ENCODE measurements at regions not wholly inside any gene's neighbourhood (a gene's known extent, or its start where the extent isn't known, plus 50 kb on each side); places are given as distances from the start of the nearest gene placed in this dataset.

DNA sequence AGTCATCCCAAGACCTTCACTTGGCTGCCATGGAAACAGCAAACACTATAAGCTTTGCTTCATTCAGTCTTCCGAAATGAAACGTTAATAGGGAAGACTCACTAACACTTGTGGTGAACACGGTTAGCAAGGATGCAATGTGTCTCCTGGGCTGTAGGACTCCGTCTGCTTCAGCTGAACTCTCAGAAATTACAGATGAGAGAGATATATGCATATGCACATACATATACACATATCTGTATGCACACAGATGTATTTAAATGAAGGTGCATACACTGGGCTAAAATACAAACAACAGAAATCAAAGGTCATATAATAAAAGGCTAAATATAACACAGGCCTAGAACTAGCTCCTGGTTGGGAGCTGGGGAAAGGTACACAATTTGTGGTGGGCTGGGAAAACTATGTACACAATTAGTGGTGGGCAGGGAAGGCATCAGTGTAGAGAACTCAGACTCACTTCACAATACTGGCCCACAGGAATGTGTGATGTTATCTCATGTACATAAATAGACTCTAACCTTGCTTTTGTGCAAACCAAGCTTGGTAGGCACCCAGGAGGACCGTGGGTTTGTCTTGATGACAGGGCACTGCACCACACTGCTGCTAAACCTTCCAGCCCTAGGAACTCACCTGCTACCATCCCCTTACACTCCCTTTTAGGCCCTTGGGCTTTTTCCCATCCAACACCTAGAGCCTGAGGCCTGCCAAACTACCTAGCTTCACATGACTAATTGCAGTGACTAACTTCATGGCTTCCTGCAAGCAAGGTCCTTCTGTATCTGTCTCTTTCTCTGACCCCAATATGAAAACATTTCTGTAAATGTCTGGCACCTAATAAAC lies 873.1 kb downstream of the NSUN3 start:
- no peak overlapping the region for H3K18ac ChIP-seq (ENCODE audit: extremely low read depth, low read length)
- H4K8ac ChIP-seq (ENCODE audit: extremely low read depth, insufficient read depth, low read length): no peak overlapping the region
- H2BK120ac ChIP-seq (replicated peaks; ENCODE audit: low read depth, low read length): no peak overlapping the region
- H4K5ac ChIP-seq (ENCODE audit: insufficient read length, low read depth, low read length): no peak overlapping the region
- no peaks in the 10 kb centered on the region for H3K79me1 ChIP-seq (ENCODE audit: low read depth, low read length)
- H4K91ac ChIP-seq (replicated peaks; ENCODE audit: insufficient read length, low read length): no peak overlapping the region
- 95% methylated on average over 5 of the region's 5 CpGs; no CpG with 5 or more reads in 1 of the 2 experiments for WGBS, 2 experiments (ENCODE audit: extremely low coverage in 1 of 2, insufficient coverage in 1 of 2, insufficient read length in 1 of 2, insufficient replicate concordance in 2 of 2, low coverage in 1 of 2, low lambda C conversion rate in 2 of 2, missing lambda C conversion rate in 1 of 2)
- H2BK20ac ChIP-seq (ENCODE audit: low read length): no peak overlapping the region
- no peak overlapping the region for H3K4ac ChIP-seq (replicated peaks; ENCODE audit: insufficient read length, low read depth, low read length)
- no peak overlapping the region for H3K4me3 ChIP-seq (ENCODE audit: extremely low read depth in 1 of 4, insufficient read depth in 2 of 4, low read depth in 3 of 4, low read length in 4 of 4)
- H3K4me2 ChIP-seq (ENCODE audit: insufficient read depth in 1 of 2, low read depth in 2 of 2, low read length in 2 of 2): no peak overlapping the region
- H3K23me2 ChIP-seq (ENCODE audit: low read depth, low read length): no peaks in the 10 kb centered on the region
- no peak overlapping the region for H3K14ac ChIP-seq (ENCODE audit: insufficient read length)
- peaks cover 0 to 5% of the 10 kb centered on the region in 2 experiments; a peak in 2 of 4 replicates for H3K9me3 ChIP-seq (ENCODE audit: insufficient read depth in 2 of 2, low read depth in 1 of 2, low read length in 1 of 2)
- H2BK15ac ChIP-seq (ENCODE audit: low read length): no peak overlapping the region
- TF ChIP-seq TAF7 (optimal IDR thresholded peaks at IDR 0.05; ENCODE audit: borderline replicate concordance, low read depth, low read length): no peak
- no peak for TF ChIP-seq SP4 (IDR thresholded peaks at IDR 0.05; ENCODE audit: low read length)
- no peak for TF ChIP-seq POLR2AphosphoS5 (IDR thresholded peaks at IDR 0.05; ENCODE audit: low read depth, low read length)
- TF ChIP-seq KDM4A (IDR thresholded peaks at IDR 0.05; ENCODE audit: low read depth, low read length, severe bottlenecking): no peak
- TF ChIP-seq RFX5 (IDR thresholded peaks at IDR 0.05; ENCODE audit: borderline replicate concordance, low read depth, low read length): no peak
- TF ChIP-seq GTF2F1 (IDR thresholded peaks at IDR 0.05; ENCODE audit: borderline replicate concordance, low read depth, low read length): no peak
- TF ChIP-seq EZH2 (IDR thresholded peaks at IDR 0.05; ENCODE audit: low read depth, low read length, severe bottlenecking): no peak
- no peak for FAIRE-seq
- no peak overlapping the region for H2BK12ac ChIP-seq (ENCODE audit: low read depth, low read length)
- H2BK5ac ChIP-seq (ENCODE audit: low read depth, low read length): no peak overlapping the region
- no peak overlapping the region for H3K23ac ChIP-seq (ENCODE audit: insufficient read length)
- H2AK5ac ChIP-seq (ENCODE audit: low read depth, low read length): no peak overlapping the region
- H3K9ac ChIP-seq (replicated peaks in 1 of 4; ENCODE audit: extremely low read depth in 1 of 4, low read depth in 3 of 4, low read length in 3 of 4): no peak overlapping the region
- no peaks in the 10 kb centered on the region for H3K27me3 ChIP-seq (replicated peaks in 1 of 4; ENCODE audit: control insufficient read depth in 3 of 4, extremely low read depth in 1 of 4, insufficient read depth in 3 of 4, low read length in 3 of 4)
- H4K20me1 ChIP-seq (replicated peaks in 1 of 2; ENCODE audit: control insufficient read depth in 1 of 2, insufficient read depth in 2 of 2, low read length in 2 of 2): no peaks in the 10 kb centered on the region
- H3K56ac ChIP-seq (replicated peaks; ENCODE audit: insufficient read length, low read depth, low read length): no peak overlapping the region
- CTCF ChIA-PET (ENCODE audit: partially characterized antibody): interaction anchor here (1.4 kb wide), 1 partner anchor 22 kb away, joined by 3 read pairs; no protein-coding TSS in a partner anchor
- no peak for DNase-seq (ENCODE audit: low read depth in 1 of 2, low spot score in 2 of 2)
- no peaks in the 10 kb centered on the region for H3K36me3 ChIP-seq (ENCODE audit: control insufficient read depth in 2 of 4, insufficient read depth in 4 of 4, low read length in 3 of 4)
- no peaks in the 10 kb centered on the region for H3K4me1 ChIP-seq (replicated peaks in 1 of 4; ENCODE audit: control insufficient read depth in 3 of 4, insufficient read depth in 4 of 4, low read length in 3 of 4)
- H3K27ac ChIP-seq (ENCODE audit: low read depth, low read length): no peak overlapping the region
- H2AFZ ChIP-seq (ENCODE audit: low read length): no peak overlapping the region
- H3K79me2 ChIP-seq (ENCODE audit: control insufficient read depth in 1 of 2, insufficient read depth in 2 of 2, low read length in 2 of 2): no peaks in the 10 kb centered on the region
- POLR2A ChIA-PET (ENCODE audit: partially characterized antibody): no interaction called here

Data from H1 (cell line).